ENCODE measurements at regions not wholly inside any gene's neighbourhood (a gene's known extent, or its start where the extent isn't known, plus 50 kb on each side); places are given as distances from the start of the nearest gene placed in this dataset.

DNA sequence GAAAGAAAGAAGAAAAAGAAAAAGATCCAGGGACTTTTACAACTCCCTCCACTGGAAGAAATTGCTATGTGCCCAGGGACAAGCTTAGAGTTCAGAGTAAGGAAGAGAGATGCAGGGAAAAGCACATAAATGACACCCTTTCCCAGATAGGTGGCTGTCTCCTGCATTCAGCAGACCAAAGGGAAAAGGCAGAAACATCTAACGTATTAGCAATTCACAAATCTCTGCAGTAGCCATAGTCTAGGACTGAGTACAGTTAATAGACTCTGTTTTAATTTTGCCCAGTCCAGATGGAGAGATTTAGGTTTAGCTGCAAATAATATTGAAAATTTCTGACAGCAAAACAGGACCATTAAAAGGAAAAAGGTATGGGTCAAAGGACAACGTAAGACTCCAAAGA, 71.3 kb upstream of the TNFRSF21 start:
- no peak for TF ChIP-seq CTCF (IDR thresholded peaks at IDR 0.05)
- no peak for TF ChIP-seq POLR2A (IDR thresholded peaks at IDR 0.05)
